NOMO-1 treated with DMSO at 0.1 percent for 48 hours (cell line): ENCODE measurements at regions not wholly inside any gene's neighbourhood (a gene's known extent, or its start where the extent isn't known, plus 50 kb on each side); places are given as distances from the start of the nearest gene placed in this dataset.
A peak's percentile ranks its signal among the peaks of the same experiment; 100 is the strongest.

Experiments used
- DNase-seq: peaks from one replicate; lab custom pipeline; 2025; ENCODE audit not compliant: unreplicated experiment; lab: John Stamatoyannopoulos, UW

- no peak for DNase-seq
Observed at GRCh38 chr16:6341981-6342380, 990.7 kb upstream of the RBFOX1 start.

- DNase-seq, result no peak
Observed at GRCh38 chr16:6335072-6335471, 997.6 kb upstream of the RBFOX1 start.

GRCh38 chr16:6331770-6332169 is 1000.9 kb upstream of the RBFOX1 start:
- no peak for DNase-seq

- DNase-seq, result no peak
Observed at GRCh38 chr16:6317934-6318333, 1014.7 kb upstream of the RBFOX1 start.

- DNase-seq, result no peak
Observed at GRCh38 chr16:6309271-6309670, 1023.4 kb upstream of the RBFOX1 start.

GRCh38 chr16:6308176-6308575 is 1024.5 kb upstream of the RBFOX1 start:
- no peak for DNase-seq

GRCh38 chr16:6300523-6300922 is 1032.1 kb upstream of the RBFOX1 start:
- no peak for DNase-seq

GRCh38 chr16:6297666-6298410 is 1034.8 kb upstream of the RBFOX1 start:
- DNase-seq, result no peak

GRCh38 chr16:6286176-6286575 is 1046.5 kb upstream of the RBFOX1 start:
- no peak for DNase-seq

- DNase-seq, result no peak
Observed at GRCh38 chr16:6284731-6285130, 1047.9 kb upstream of the RBFOX1 start.

GRCh38 chr16:6281994-6282393 is 1050.7 kb upstream of the RBFOX1 start:
- no peak for DNase-seq

- no peak for DNase-seq
Observed at GRCh38 chr16:6281274-6281673, 1051.4 kb upstream of the RBFOX1 start.

GRCh38 chr16:6280055-6280454 is 1052.6 kb upstream of the RBFOX1 start:
- DNase-seq, result no peak

- no peak for DNase-seq
Observed at GRCh38 chr16:6279286-6279685, 1053.4 kb upstream of the RBFOX1 start.

- no peak for DNase-seq
Observed at GRCh38 chr16:6274351-6274750, 1058.3 kb upstream of the RBFOX1 start.

- DNase-seq, result no peak
Observed at GRCh38 chr16:6267682-6268081, 1065.0 kb upstream of the RBFOX1 start.

- DNase-seq, result no peak
Observed at GRCh38 chr16:6266703-6267102, 1065.9 kb upstream of the RBFOX1 start.

GRCh38 chr16:6265968-6266367 is 1066.7 kb upstream of the RBFOX1 start:
- DNase-seq, result no peak

- peak; percentile 3 for DNase-seq
Observed at GRCh38 chr16:6258056-6258455, 1074.6 kb upstream of the RBFOX1 start.

- DNase-seq, result no peak
Observed at GRCh38 chr16:6252541-6252940, 1080.1 kb upstream of the RBFOX1 start.

GRCh38 chr16:6250511-6250910 is 1082.1 kb upstream of the RBFOX1 start:
- DNase-seq, result no peak

- DNase-seq, result no peak
Observed at GRCh38 chr16:6249863-6250262, 1082.8 kb upstream of the RBFOX1 start.

GRCh38 chr16:6248199-6248598 is 1084.4 kb upstream of the RBFOX1 start:
- no peak for DNase-seq
